ENCODE measurements at regions not wholly inside any gene's neighbourhood (a gene's known extent, or its start where the extent isn't known, plus 50 kb on each side); places are given as distances from the start of the nearest gene placed in this dataset.
"Not testable (repeated sequence)": the region's sequence is repeated elsewhere in the genome, so short reads cannot be mapped to it uniquely, and the experiment has no call there.

GRCh38 chr2:200102971-200103370 lies 147.6 kb downstream of the MAIP1 start:
- no peaks in the 10 kb centered on the region for H3K4me1 Mint-ChIP-seq (ENCODE audit: low read depth)
- H3K27me3 Mint-ChIP-seq = peaks cover 3% of the 10 kb centered on the region
- ATAC-seq (no peak), DNase-seq (no peak)
- no peak overlapping the region for H3K27ac Mint-ChIP-seq
- H3K4me3 Mint-ChIP-seq = no peak overlapping the region
- POLR2A ChIA-PET = no interaction called here
- H3K9me3 Mint-ChIP-seq = no peaks in the 10 kb centered on the region
- no peaks in the 10 kb centered on the region for H3K36me3 Mint-ChIP-seq (ENCODE audit: low read depth)
- intact Hi-C loops (cut with micrococcal nuclease) = no loop called here
- no peak for TF ChIP-seq CTCF (IDR thresholded peaks at IDR 0.05)
- CTCF ChIA-PET = no interaction called here

- ATAC-seq (no peak), DNase-seq (no peak)
- TF ChIP-seq CTCF (IDR thresholded peaks at IDR 0.05) = no peak
- no peaks in the 10 kb centered on the region for H3K4me1 Mint-ChIP-seq (ENCODE audit: low read depth)
- no peaks in the 10 kb centered on the region for H3K9me3 Mint-ChIP-seq
- H3K27ac Mint-ChIP-seq = no peak overlapping the region
- no peak overlapping the region for H3K4me3 Mint-ChIP-seq
- H3K36me3 Mint-ChIP-seq (ENCODE audit: low read depth) = no peaks in the 10 kb centered on the region
- ChIA-PET POLR2A (no interaction called here), CTCF (no interaction called here)
- H3K27me3 Mint-ChIP-seq = peaks cover 5% of the 10 kb centered on the region
- intact Hi-C loops (cut with micrococcal nuclease) = no loop called here
Observed at GRCh38 chr2:200104015-200104414, 148.6 kb downstream of the MAIP1 start.

GRCh38 chr2:200107514-200108217 lies 152.3 kb downstream of the MAIP1 start:
- Mint-ChIP-seq H3K27ac (no peak overlapping the region), H3K4me1 (ENCODE audit: low read depth) (no peaks in the 10 kb centered on the region), H3K27me3 (peaks cover 5% of the 10 kb centered on the region), H3K4me3 (no peak overlapping the region), H3K36me3 (ENCODE audit: low read depth) (no peaks in the 10 kb centered on the region), H3K9me3 (no peaks in the 10 kb centered on the region)
- intact Hi-C loops (cut with micrococcal nuclease) = no loop called here
- no peak for DNase-seq
- no peak for TF ChIP-seq CTCF (IDR thresholded peaks at IDR 0.05)
- no peak for ATAC-seq
- CTCF ChIA-PET = no interaction called here
- POLR2A ChIA-PET = no interaction called here

- no peaks in the 10 kb centered on the region for H3K36me3 Mint-ChIP-seq (ENCODE audit: low read depth)
Observed at GRCh38 chr2:200109421-200109820, 154.0 kb downstream of the MAIP1 start.

GRCh38 chr2:200110381-200110780 lies 155.0 kb downstream of the MAIP1 start:
- H3K27ac Mint-ChIP-seq = no peak overlapping the region
- no peak overlapping the region for H3K4me3 Mint-ChIP-seq
- intact Hi-C loops (cut with micrococcal nuclease) = no loop called here
- CTCF ChIA-PET = no interaction called here
- no peaks in the 10 kb centered on the region for H3K36me3 Mint-ChIP-seq (ENCODE audit: low read depth)
- no peak for ATAC-seq
- no peaks in the 10 kb centered on the region for H3K4me1 Mint-ChIP-seq (ENCODE audit: low read depth)
- no peak for DNase-seq
- no peak for TF ChIP-seq CTCF (IDR thresholded peaks at IDR 0.05)
- POLR2A ChIA-PET = no interaction called here
- H3K9me3 Mint-ChIP-seq = no peaks in the 10 kb centered on the region
- H3K27me3 Mint-ChIP-seq = peaks cover 8% of the 10 kb centered on the region

More at GRCh38 chr2:200109421-200109820, 154.0 kb downstream of the MAIP1 start:
- DNase-seq = no peak
- intact Hi-C loops (cut with micrococcal nuclease) = no loop called here
- peaks cover 5% of the 10 kb centered on the region for H3K27me3 Mint-ChIP-seq
- ChIA-PET POLR2A (no interaction called here), CTCF (no interaction called here)
- TF ChIP-seq CTCF (IDR thresholded peaks at IDR 0.05) = no peak
- H3K9me3 Mint-ChIP-seq = no peaks in the 10 kb centered on the region
- no peak overlapping the region for H3K4me3 Mint-ChIP-seq
- H3K27ac Mint-ChIP-seq = no peak overlapping the region
- no peaks in the 10 kb centered on the region for H3K4me1 Mint-ChIP-seq (ENCODE audit: low read depth)
- no peak for ATAC-seq

GRCh38 chr2:200113016-200113799 lies 157.8 kb downstream of the MAIP1 start:
- H3K27ac Mint-ChIP-seq; H3K4me1 Mint-ChIP-seq (ENCODE audit: low read depth); ATAC-seq; H3K36me3 Mint-ChIP-seq (ENCODE audit: low read depth); H3K4me3 Mint-ChIP-seq; H3K9me3 Mint-ChIP-seq; intact Hi-C loops (cut with micrococcal nuclease); POLR2A ChIA-PET; CTCF ChIA-PET; DNase-seq: not testable (repeated sequence)
- H3K27me3 Mint-ChIP-seq = peaks cover 15% of the 10 kb centered on the region

All from activated CD8-positive, alpha-beta T cell treated with anti-CD3 and anti-CD28 coated beads for 36 hours (primary cell).